Muscle layer of colon (tissue), 2 donors: ENCODE measurements at regions not wholly inside any gene's neighbourhood (a gene's known extent, or its start where the extent isn't known, plus 50 kb on each side); places are given as distances from the start of the nearest gene placed in this dataset.

ENCODE experiments used
- H3K27ac ChIP-seq: one replicate; pipeline ENCODE4 v1.7.0; 2013; ENCODE audit warnings: low read depth, mild to moderate bottlenecking, low read length, moderate library complexity
- H3K27me3 ChIP-seq, 2 donors: one replicate each; pipeline ENCODE4 v1.7.0; 2013; ENCODE audit warnings: low read length in 2 of 2, mild to moderate bottlenecking in 2 of 2; ENCODE audit not compliant: insufficient read depth in 2 of 2, control insufficient read depth in 1 of 2
- H3K36me3 ChIP-seq: one replicate; pipeline ENCODE4 v1.7.0; 2013; ENCODE audit warnings: mild to moderate bottlenecking, low read length; ENCODE audit not compliant: insufficient read depth
- H3K4me1 ChIP-seq: one replicate; pipeline ENCODE4 v1.7.0; 2013; ENCODE audit warnings: mild to moderate bottlenecking, low read length; ENCODE audit not compliant: insufficient read depth
- H3K4me3 ChIP-seq, 2 donors: one replicate each; pipeline ENCODE4 v1.7.0; 2013; ENCODE audit warnings: low read length in 2 of 2, low read depth in 1 of 2, mild to moderate bottlenecking in 1 of 2, moderate library complexity in 1 of 2
- H3K9ac ChIP-seq: one replicate; pipeline ENCODE4 v1.7.0; 2013; ENCODE audit warnings: low read length
- H3K9me3 ChIP-seq: one replicate; pipeline ENCODE4 v1.7.0; 2013; ENCODE audit warnings: mild to moderate bottlenecking, low read length
- donor health status: abdominal sarcoma.
- donor health status: Adenocarcinoma of cecum.

DNA sequence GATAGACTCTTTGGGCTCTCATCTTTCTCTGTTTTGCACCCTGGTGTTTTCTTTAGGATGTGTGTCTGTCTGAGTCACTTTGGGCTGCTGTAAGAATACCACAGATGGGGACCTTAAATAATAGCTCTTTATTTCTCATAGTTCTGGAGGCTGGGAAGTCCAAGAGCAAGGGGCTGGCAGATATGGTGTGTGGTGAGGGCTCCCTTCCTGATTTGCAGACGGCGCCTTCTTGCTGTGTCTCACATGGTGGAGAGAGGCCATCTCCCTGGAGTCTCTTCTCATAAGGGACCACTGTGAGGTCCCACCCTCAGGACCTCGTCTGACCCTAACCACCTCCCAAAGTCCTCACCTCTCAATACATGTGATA, 93.7 kb upstream of the ADRA2C start:
- H3K4me3 ChIP-seq = no peak overlapping the region
- peaks cover 0 to 12% of the 10 kb centered on the region in 2 donors for H3K27me3 ChIP-seq
- H3K27ac ChIP-seq = no peak overlapping the region

DNA sequence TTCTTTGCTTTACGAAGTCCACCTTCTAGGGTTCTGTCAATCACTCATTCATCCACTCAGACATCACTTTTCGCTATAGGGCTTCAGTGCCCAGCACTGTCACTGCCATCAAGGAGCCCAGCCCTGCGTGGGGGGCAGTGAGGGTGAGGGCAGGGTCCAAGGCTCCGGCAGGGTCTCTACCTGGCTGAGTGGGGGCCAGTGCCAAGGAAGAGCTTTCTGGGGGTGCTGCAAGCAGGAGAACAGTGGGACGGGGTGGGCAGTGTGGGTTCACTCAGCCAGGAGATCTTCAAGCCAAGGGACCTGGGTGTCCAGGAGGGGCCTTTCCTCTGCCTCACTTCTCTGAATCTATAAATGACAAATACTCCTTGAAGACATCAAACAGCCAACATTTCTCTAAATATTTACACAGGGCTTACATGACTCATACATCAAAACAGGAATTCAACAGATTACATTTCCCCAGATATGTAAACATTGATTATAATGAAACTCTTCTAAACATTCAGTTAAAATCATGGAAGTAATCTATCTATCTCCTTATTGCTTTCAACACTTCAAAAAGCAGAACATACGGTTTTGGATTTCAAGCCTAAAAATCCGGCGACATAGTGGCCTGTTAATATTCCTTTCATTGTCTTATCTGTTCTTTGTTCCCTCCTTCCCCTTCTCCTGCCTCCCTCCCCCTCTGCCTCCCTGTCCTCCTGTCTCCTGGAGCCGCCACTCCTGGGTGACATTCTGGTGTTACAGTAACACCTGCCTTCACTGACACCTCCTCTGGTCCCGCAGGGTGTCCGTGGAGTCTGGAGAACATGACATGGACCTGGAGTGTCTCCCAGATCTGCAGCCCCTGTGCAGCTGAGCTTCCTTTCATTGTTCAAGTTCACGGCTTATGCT, 94.4 kb upstream of the ADRA2C start:
- Histone ChIP-seq H3K4me3 (no peak overlapping the region), H3K36me3 (no peaks in the 10 kb centered on the region), H3K27me3 (peaks cover 0 to 7% of the 10 kb centered on the region in 2 donors), H3K9me3 (no peaks in the 10 kb centered on the region), H3K4me1 (no peaks in the 10 kb centered on the region), H3K27ac (no peak overlapping the region), H3K9ac (no peak overlapping the region)

More for the DNA sequence above, 93.7 kb upstream of the ADRA2C start:
- Histone ChIP-seq H3K4me1 (no peaks in the 10 kb centered on the region), H3K9ac (no peak overlapping the region), H3K9me3 (no peaks in the 10 kb centered on the region), H3K36me3 (no peaks in the 10 kb centered on the region)

DNA sequence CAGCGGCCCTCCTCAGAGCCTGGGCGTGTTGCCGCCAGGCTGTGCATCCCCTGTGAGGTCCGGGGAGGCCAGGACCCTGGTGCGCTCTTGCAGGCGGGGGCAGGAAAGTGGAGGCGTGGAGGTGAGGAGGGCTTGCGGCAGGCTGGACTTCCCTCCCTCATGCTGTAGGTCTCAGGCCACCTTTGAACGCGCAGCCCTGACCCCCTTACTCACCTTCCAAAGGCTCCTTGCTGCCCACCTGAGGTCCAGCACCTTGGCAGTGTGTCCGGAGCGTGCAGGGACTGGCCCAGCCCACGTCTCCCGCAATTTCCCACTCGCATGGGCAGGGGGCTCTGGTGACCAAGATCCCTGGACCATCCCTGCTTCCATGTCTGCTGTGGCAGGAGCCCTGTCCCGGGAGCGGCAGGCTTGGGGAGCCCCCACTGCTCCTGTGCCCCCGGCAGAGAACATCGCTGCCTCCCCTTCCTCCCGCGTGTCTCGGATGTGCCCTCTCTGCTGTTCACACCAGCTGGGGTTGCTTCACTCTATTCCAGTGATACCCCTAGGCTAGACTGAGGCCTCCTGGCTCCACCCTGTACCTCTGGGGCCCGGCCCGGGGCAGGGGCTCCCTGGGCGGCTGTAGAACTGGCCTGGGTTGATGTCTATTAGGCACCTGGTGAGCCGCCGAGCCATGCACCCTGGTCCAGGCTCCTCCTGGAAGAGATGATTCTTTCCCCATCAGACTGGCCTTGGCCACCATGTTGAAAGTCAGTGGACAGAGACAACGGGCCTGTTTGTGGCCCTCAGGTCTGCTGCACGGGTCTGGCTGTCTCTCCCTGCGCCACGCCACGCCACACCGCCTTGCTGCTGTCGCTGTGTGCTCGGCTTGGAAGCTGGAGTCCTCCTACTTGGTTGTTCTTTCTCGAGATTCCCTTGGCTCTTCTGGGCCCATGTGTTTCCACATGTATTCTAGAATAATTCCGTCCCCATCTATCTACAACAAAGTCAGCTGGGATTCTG, 95.4 kb upstream of the ADRA2C start:
- Histone ChIP-seq H3K4me3 (no peak overlapping the region), H3K27me3 (peaks cover 0 to 6% of the 10 kb centered on the region in 2 donors), H3K9me3 (no peaks in the 10 kb centered on the region), H3K4me1 (no peaks in the 10 kb centered on the region), H3K36me3 (no peaks in the 10 kb centered on the region), H3K27ac (no peak overlapping the region), H3K9ac (no peak overlapping the region)

DNA sequence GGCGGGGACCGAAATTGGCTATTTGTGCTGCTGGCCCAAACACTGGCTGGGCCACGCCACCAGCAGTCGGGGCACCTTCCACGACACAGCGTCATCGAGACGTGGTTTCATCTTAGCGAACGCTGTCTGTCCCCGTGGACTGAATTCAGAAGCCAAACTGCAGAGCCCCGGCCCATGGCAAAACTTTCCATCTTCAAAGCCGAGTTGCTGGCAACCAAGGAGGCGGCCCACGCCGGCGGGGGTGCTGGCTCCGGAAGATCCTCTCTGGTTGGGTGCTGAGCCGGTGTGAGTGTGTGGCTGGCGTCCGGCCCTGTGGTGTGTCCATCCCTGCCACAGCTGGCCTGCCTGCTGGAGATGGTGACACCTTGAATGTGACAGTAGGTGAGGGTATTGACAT, 96.6 kb upstream of the ADRA2C start:
- Histone ChIP-seq H3K4me3 (no peak overlapping the region), H3K9me3 (no peaks in the 10 kb centered on the region), H3K36me3 (no peaks in the 10 kb centered on the region), H3K9ac (no peak overlapping the region), H3K27ac (no peak overlapping the region), H3K4me1 (no peaks in the 10 kb centered on the region), H3K27me3 (peaks cover 0 to 6% of the 10 kb centered on the region in 2 donors)

DNA sequence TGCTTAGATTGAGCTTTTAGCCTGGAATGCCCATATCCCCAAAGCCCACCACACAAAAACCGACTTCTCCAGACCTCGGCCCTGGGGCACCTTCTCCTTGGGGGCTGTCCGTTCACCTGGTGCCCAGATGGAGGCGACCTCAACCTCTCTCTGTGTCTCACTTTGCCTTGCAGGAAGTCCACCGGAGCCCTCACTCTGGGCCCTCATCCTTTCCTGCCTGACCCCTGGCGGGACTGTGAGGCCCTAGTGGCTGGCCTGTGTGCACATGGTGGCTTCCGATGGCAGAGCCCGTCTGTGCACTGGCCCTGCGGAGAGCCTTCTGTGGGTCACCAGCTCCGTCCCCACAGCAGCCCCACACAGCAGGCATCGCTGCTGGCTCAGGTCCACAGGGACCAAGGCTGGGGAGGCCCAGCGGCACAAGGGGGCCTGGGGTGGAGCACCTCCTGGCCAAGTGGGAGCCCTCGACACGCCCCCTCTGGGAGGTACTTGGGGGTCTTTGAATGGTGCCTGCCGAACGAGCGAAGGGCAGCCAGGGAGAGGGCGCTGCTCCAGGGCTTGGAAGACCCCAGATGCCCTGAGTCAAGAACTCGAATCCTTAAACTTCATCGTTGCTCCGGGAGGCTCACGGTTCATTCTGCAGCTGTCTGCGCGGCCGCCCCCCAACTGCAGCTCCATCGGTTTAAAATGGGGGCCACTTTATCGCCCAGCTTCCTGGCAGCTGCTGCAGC, 97.2 kb upstream of the ADRA2C start:
- Histone ChIP-seq H3K9ac (no peak overlapping the region), H3K27ac (no peak overlapping the region), H3K36me3 (no peaks in the 10 kb centered on the region), H3K4me3 (no peak overlapping the region), H3K9me3 (no peaks in the 10 kb centered on the region), H3K27me3 (peaks cover 0 to 6% of the 10 kb centered on the region in 2 donors), H3K4me1 (no peaks in the 10 kb centered on the region)

DNA sequence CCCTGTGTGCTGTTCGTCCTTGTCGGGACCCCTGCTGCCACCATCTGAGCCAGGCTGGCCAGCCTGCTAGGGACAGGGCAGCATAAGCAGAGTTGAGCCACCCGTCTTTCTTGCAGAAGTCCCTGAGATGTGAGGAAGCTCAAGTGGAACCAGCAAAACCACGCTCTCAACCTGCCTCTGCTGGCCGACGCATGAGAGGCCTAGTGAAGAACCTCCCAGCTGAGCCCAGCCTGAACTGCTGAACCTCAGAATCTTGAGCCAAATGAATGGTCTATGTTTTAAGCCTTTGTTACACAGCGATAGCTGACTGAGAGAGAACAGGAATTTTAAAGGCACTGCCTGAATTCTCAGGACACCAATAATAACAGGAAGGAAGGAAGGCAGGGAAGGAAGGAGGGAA, 98.9 kb upstream of the ADRA2C start:
- Histone ChIP-seq H3K4me3 (no peak overlapping the region), H3K36me3 (no peaks in the 10 kb centered on the region), H3K9ac (no peak overlapping the region), H3K9me3 (no peaks in the 10 kb centered on the region), H3K4me1 (no peaks in the 10 kb centered on the region), H3K27ac (no peak overlapping the region), H3K27me3 (peaks cover 0 to 6% of the 10 kb centered on the region in 2 donors)

DNA sequence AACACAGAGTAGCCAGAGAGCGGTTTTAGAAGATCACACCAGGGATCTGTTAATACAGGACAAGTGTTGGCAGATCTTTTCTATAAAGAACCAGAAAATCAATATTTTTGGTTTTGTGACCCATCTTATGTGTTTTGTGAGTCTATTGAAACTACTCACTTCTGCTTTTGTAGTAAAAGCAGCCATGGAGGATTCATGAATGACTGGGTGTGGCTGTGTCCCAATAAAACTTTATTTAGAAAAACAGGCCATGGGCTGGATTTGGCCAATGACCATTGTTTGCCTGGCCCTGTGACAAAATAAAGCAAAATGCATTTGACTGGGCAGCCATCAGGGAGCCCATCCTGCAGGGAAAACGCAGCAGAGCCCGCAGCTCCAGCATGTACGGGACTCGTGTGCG, 99.9 kb upstream of the ADRA2C start:
- Histone ChIP-seq H3K27ac (no peak overlapping the region), H3K4me3 (no peak overlapping the region), H3K9me3 (no peaks in the 10 kb centered on the region), H3K9ac (no peak overlapping the region), H3K4me1 (no peaks in the 10 kb centered on the region), H3K27me3 (peaks cover 0 to 6% of the 10 kb centered on the region in 2 donors), H3K36me3 (no peaks in the 10 kb centered on the region)

DNA sequence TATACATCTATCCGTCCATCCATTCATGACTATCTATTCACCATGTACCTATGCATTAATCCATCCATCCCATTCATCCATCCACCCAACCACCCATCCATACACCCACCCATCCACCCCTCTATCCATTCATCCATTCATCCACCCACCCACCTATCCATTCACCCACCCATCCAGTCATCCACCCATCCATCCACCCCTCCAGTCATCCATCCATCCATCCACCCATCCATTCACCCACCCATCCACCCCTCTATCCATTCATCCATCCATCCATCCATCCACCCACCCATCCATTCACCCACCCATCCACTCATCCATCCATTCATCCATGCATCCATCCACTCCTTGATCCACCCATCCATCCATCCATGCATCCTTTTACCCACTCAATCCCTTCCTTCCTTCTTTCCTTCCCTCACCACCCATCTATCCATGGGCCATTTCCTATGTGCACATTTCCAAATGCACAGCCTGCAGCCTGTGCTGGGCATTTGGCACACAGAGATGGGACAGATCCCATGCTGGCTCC, 100.8 kb upstream of the ADRA2C start:
- Histone ChIP-seq H3K27me3 (peaks cover 0 to 6% of the 10 kb centered on the region in 2 donors), H3K4me3 (no peak overlapping the region), H3K27ac (no peak overlapping the region), H3K9me3 (no peaks in the 10 kb centered on the region), H3K9ac (no peak overlapping the region), H3K36me3 (no peaks in the 10 kb centered on the region), H3K4me1 (no peaks in the 10 kb centered on the region)

DNA sequence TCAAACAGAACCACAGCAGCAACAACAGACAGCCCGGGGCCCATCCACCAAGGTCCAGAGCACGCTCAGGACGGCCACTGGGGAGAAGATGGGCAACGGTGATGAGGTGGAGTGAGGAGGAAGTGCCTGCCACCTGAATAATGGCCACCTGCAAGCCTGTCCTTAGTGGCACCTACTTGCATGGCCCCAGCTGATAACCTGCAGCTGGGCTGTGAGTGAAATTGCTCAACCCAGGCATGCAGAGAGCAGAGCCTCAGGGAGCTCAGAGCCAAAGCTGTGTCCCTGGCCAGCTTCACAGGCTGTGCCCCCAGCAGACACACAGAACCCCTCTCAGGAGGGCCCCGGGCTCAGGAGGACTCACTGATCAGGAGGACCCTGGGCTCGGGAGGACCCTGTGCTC, 102.4 kb upstream of the ADRA2C start:
- Histone ChIP-seq H3K4me1 (no peaks in the 10 kb centered on the region), H3K36me3 (no peaks in the 10 kb centered on the region), H3K4me3 (no peak overlapping the region), H3K9ac (no peak overlapping the region), H3K27ac (no peak overlapping the region), H3K27me3 (peaks cover 0 to 11% of the 10 kb centered on the region in 2 donors), H3K9me3 (no peaks in the 10 kb centered on the region)

DNA sequence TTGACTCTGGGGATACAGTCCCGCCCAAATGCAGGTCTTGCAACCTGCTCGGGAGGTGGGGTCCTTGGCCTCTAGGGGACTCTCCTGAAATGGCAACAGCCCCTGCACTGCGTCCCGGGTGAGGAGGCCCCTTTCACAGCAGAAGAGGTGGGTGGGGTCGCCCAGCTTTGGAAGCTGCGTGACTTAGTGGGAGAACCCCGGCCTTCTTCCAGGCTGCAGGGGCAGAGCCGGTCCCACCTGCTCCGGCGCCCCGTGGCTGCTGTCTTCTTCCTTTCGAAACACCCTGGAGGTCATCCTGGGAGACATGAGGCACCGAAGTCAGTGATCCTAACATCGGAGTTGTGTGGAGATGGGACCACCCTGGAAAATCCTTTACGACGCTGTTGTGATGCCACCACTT, 103.7 kb upstream of the ADRA2C start:
- no peak overlapping the region for H3K27ac ChIP-seq
- H3K4me3 ChIP-seq = no peak overlapping the region
- no peaks in the 10 kb centered on the region for H3K9me3 ChIP-seq
- H3K9ac ChIP-seq = no peak overlapping the region
- H3K4me1 ChIP-seq = no peaks in the 10 kb centered on the region
- H3K36me3 ChIP-seq = no peaks in the 10 kb centered on the region
- H3K27me3 ChIP-seq = peaks cover 0 to 20% of the 10 kb centered on the region in 2 donors

DNA sequence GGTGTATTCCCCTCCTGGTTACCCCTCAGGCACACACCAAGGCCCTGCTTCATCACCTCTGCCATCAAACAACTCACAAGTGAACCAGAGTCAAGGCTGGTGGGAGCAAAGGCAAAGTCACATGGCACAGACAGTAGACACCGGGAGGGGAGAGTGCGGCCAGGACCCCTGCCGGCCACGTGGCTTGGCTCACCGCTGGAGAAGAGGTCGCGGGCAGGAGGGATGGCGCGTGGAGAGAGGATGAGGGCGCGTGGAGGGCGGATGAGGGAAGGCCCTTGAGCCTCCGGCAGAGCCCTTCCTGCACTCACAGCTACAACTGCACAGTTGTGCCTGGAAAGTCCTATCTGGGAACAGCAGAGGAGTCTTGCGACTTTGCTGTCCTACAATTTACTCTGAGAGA, 104.2 kb upstream of the ADRA2C start:
- Histone ChIP-seq H3K9me3 (no peaks in the 10 kb centered on the region), H3K36me3 (no peaks in the 10 kb centered on the region), H3K27me3 (peaks cover 0 to 24% of the 10 kb centered on the region in 2 donors), H3K27ac (no peak overlapping the region), H3K4me1 (no peaks in the 10 kb centered on the region), H3K4me3 (no peak overlapping the region), H3K9ac (no peak overlapping the region)
